HG03442 (cell line): ENCODE measurements at regions not wholly inside any gene's neighbourhood (a gene's known extent, or its start where the extent isn't known, plus 50 kb on each side); places are given as distances from the start of the nearest gene placed in this dataset.
A peak's percentile ranks its signal among the peaks of the same experiment; 100 is the strongest.
"Not testable (repeated sequence)": the region's sequence is repeated elsewhere in the genome, so short reads cannot be mapped to it uniquely, and the experiment has no call there.

Experiments used
- ATAC-seq: cut with Tn5 transposase; IDR thresholded peaks from one replicate; pipeline ENCODE4 v1.9.1; 2021; ENCODE audit warnings: mild to moderate bottlenecking, moderate library complexity; ENCODE audit not compliant: unreplicated experiment

GRCh38 chr6:4224067-4224978 is 88.9 kb upstream of the ECI2 start:
- no peak for ATAC-seq

- no peak for ATAC-seq
Observed at GRCh38 chr6:4220558-4220957, 85.2 kb upstream of the ECI2 start.

GRCh38 chr6:4218619-4219317 is 83.4 kb upstream of the ECI2 start:
- not testable (repeated sequence) for ATAC-seq

- no peak for ATAC-seq
Observed at GRCh38 chr6:4212588-4212987, 77.2 kb upstream of the ECI2 start.

- ATAC-seq: peak; percentile 70
Observed at GRCh38 chr6:4210629-4211419, 75.4 kb upstream of the ECI2 start.

- ATAC-seq: no peak
Observed at GRCh38 chr6:4209196-4209595, 73.8 kb upstream of the ECI2 start.

- no peak for ATAC-seq
Observed at GRCh38 chr6:4208158-4208557, 72.8 kb upstream of the ECI2 start.

GRCh38 chr6:4203642-4204417 is 68.5 kb upstream of the ECI2 start:
- ATAC-seq: not testable (repeated sequence)

- no peak for ATAC-seq
Observed at GRCh38 chr6:4192627-4193026, 57.3 kb upstream of the ECI2 start.

- ATAC-seq: no peak
Observed at GRCh38 chr6:4192173-4192572, 56.8 kb upstream of the ECI2 start.

GRCh38 chr6:4191271-4191721 is 55.9 kb upstream of the ECI2 start:
- ATAC-seq: no peak

- no peak for ATAC-seq
Observed at GRCh38 chr6:4189249-4189648, 53.9 kb upstream of the ECI2 start.

- no peak for ATAC-seq
Observed at GRCh38 chr6:4188801-4189200, 53.4 kb upstream of the ECI2 start.

- no peak for ATAC-seq
Observed at GRCh38 chr6:4187480-4187879, 52.1 kb upstream of the ECI2 start.

- ATAC-seq: no peak
Observed at GRCh38 chr6:4186385-4186784, 51.0 kb upstream of the ECI2 start.

- no peak for ATAC-seq
Observed at GRCh38 chr6:4185846-4186245, 50.5 kb upstream of the ECI2 start.

- ATAC-seq: no peak
Observed at GRCh38 chr6:4185419-4185818, 50.0 kb upstream of the ECI2 start.
